K562 (cell line): ENCODE measurements at regions not wholly inside any gene's neighbourhood (a gene's known extent, or its start where the extent isn't known, plus 50 kb on each side); places are given as distances from the start of the nearest gene placed in this dataset.

Source experiments
- DACH1 ChIP-seq: fragments of 450-650 bp; IDR thresholded peaks from 2 replicates; pipeline ENCODE4 v1.6.1; 2018; ENCODE audit not compliant: partially characterized antibody
- FOSL1 ChIP-seq: fragments of 200-800 bp; sonication (Bioruptor generic); conservative IDR thresholded peaks from 2 replicates; pipeline ENCODE4 v1.6.1; 2016; ENCODE audit warnings: missing genetic modification characterization, missing compliant biosample characterization
- GATA2 ChIP-seq: sonication (generic); formaldehyde crosslinking; IDR thresholded peaks from 2 replicates; pipeline ENCODE4 v1.4.0; 2020; ENCODE audit warnings: mild to moderate bottlenecking, missing genetic modification reagents
- HDAC1 ChIP-seq, 2 experiments: fragments of 450-650 bp; IDR thresholded peaks; 2 replicates each; pipeline ENCODE4 v1.6.1; 2016 to 2017; ENCODE audit warnings: inconsistent platforms in 1 of 2, mild to moderate bottlenecking in 1 of 2, moderate library complexity in 1 of 2
- JUN ChIP-seq, 2 experiments: sonication (generic) in 1 of 2; formaldehyde crosslinking in 1 of 2; IDR thresholded peaks; 2 replicates each; pipeline versions ENCODE4 v1.6.1 to v1.8.0; 2012 to 2022; ENCODE audit warnings: borderline replicate concordance in 2 of 2, mild to moderate bottlenecking in 2 of 2, improper control_type of control experiment in 1 of 2, low read depth in 1 of 2, low read length in 1 of 2, missing genetic modification reagents in 1 of 2
- KHSRP ChIP-seq: fragments of 450-650 bp; IDR thresholded peaks from 2 replicates; pipeline ENCODE4 v1.6.1; 2017
- POLR2A ChIP-seq: fragments of 450-650 bp; conservative IDR thresholded peaks from 2 replicates; pipeline ENCODE4 v1.6.1; 2016
- RBM15 ChIP-seq: fragments of 200-400 bp; formaldehyde crosslinking; IDR thresholded peaks from 2 replicates; pipeline ENCODE4 v1.6.1; 2018; ENCODE audit warnings: mild to moderate bottlenecking, low read length, moderate library complexity; ENCODE audit not compliant: insufficient read depth
- SAP30 ChIP-seq: fragments of 200-600 bp; sonication (generic); IDR thresholded peaks from 2 replicates; pipeline ENCODE4 v1.6.1; 2012; ENCODE audit warnings: borderline replicate concordance, low read depth, mild to moderate bottlenecking, moderate library complexity, low read length, control low read depth, inconsistent platforms; ENCODE audit not compliant: insufficient read depth, poor library complexity, severe bottlenecking
- SIX5 ChIP-seq, 2 experiments: IDR thresholded peaks; 2 replicates each; pipeline ENCODE4 v1.6.1; 2011; ENCODE audit warnings: low read length in 2 of 2, borderline replicate concordance in 1 of 2, low read depth in 1 of 2, mild to moderate bottlenecking in 1 of 2, moderate library complexity in 1 of 2; ENCODE audit not compliant: insufficient read depth in 1 of 2
- SMARCC2 ChIP-seq: fragments of 450-650 bp; IDR thresholded peaks from 2 replicates; pipeline ENCODE4 v1.6.1; 2017; ENCODE audit warnings: antibody characterized with exemption, moderate library complexity, mild to moderate bottlenecking, low read depth
- STAT5B ChIP-seq: fragments of 250-450 bp; sonication (Bioruptor Pico); IDR thresholded peaks from 2 replicates; pipeline ENCODE4 v1.8.0; 2021; ENCODE audit warnings: mild to moderate bottlenecking, inconsistent platforms
- ZBTB40 ChIP-seq, 2 experiments: fragments of 450-650 bp in 1 of 2; sonication (generic) in 1 of 2; formaldehyde crosslinking in 1 of 2; IDR thresholded peaks; 2 replicates each; pipeline versions ENCODE4 v1.7.1 to v1.9.0; 2016 to 2022; ENCODE audit warnings: inconsistent platforms in 1 of 2, mild to moderate bottlenecking in 1 of 2, missing genetic modification reagents in 1 of 2
- ZNF184 ChIP-seq: sonication (generic); formaldehyde crosslinking; IDR thresholded peaks from 2 replicates; pipeline ENCODE4 v1.5.0; 2020; ENCODE audit warnings: missing genetic modification reagents
- ZNF24 ChIP-seq: fragments of 450-650 bp; IDR thresholded peaks from 2 replicates; pipeline ENCODE4 v1.6.1; 2016
- ZNF280B ChIP-seq: fragments of 250-450 bp; sonication (Bioruptor Pico); IDR thresholded peaks from 2 replicates; pipeline ENCODE4 v1.5.1; 2021; ENCODE audit warnings: mild to moderate bottlenecking
- ZNF445 ChIP-seq: fragments of 250-450 bp; sonication (Bioruptor Pico); IDR thresholded peaks from 2 replicates; pipeline ENCODE4 v1.4.0; 2020; ENCODE audit warnings: low read depth, mild to moderate bottlenecking, moderate library complexity
- ZNF583 ChIP-seq: fragments of 250-450 bp; sonication (Bioruptor Pico); IDR thresholded peaks from 2 replicates; pipeline ENCODE4 v1.4.0; 2020

GRCh38 chrX:80511969-80512760 lies 91.9 kb downstream of the TENT5D start (continued):
- TF ChIP-seq SIX5 (IDR thresholded peaks at IDR 0.05; ENCODE audit: borderline replicate concordance in 1 of 2, insufficient read depth in 1 of 2, low read depth in 1 of 2, low read length in 2 of 2) (no peak), ZBTB40 (IDR thresholded peaks at IDR 0.05) (no peak), ZBTB40 (CRISPR knock-in tag; IDR thresholded peaks at IDR 0.05) (no peak), POLR2A (no peak), HDAC1 (IDR thresholded peaks at IDR 0.05) (peak in 1 of 2 experiments; percentile 83; a peak in 2 of 4 replicates), STAT5B (CRISPR knock-in tag) (no peak), ZNF280B (CRISPR knock-in tag) (no peak), ZNF24 (no peak), ZNF184 (no peak), SAP30 (no peak), DACH1 (peak; percentile 65), FOSL1 (tag) (peak; percentile 82), ZNF445 (no peak), GATA2 (CRISPR knock-in tag) (peak; percentile 81), JUN (IDR thresholded peaks at IDR 0.05; ENCODE audit: borderline replicate concordance, low read depth, low read length) (no peak; the same call in 1 of the 2 replicates), JUN (CRISPR knock-in tag; IDR thresholded peaks at IDR 0.05; ENCODE audit: borderline replicate concordance) (no peak), SMARCC2 (peak; percentile 73), KHSRP (no peak), RBM15 (no peak), ZNF583 (CRISPR knock-in tag) (no peak)
